ENCODE measurements at regions not wholly inside any gene's neighbourhood (a gene's known extent, or its start where the extent isn't known, plus 50 kb on each side); places are given as distances from the start of the nearest gene placed in this dataset.

GRCh38 chr1:79693441-79694114, 687.0 kb upstream of the ADGRL4 start:
- no peak for DNase-seq
- H3K4me1 ChIP-seq, result no peaks in the 10 kb centered on the region
- no peak for TF ChIP-seq POLR2A (IDR thresholded peaks at IDR 0.05)
- TF ChIP-seq, protein P1, sequence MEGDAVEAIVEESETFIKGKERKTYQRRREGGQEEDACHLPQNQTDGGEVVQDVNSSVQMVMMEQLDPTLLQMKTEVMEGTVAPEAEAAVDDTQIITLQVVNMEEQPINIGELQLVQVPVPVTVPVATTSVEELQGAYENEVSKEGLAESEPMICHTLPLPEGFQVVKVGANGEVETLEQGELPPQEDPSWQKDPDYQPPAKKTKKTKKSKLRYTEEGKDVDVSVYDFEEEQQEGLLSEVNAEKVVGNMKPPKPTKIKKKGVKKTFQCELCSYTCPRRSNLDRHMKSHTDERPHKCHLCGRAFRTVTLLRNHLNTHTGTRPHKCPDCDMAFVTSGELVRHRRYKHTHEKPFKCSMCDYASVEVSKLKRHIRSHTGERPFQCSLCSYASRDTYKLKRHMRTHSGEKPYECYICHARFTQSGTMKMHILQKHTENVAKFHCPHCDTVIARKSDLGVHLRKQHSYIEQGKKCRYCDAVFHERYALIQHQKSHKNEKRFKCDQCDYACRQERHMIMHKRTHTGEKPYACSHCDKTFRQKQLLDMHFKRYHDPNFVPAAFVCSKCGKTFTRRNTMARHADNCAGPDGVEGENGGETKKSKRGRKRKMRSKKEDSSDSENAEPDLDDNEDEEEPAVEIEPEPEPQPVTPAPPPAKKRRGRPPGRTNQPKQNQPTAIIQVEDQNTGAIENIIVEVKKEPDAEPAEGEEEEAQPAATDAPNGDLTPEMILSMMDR (IDR thresholded peaks at IDR 0.05), result no peak
- H3K27me3 ChIP-seq, result no peaks in the 10 kb centered on the region
- H3K27ac ChIP-seq, result no peak overlapping the region
- no peak overlapping the region for H3K4me3 ChIP-seq
- no peaks in the 10 kb centered on the region for H3K9me3 ChIP-seq
- no peaks in the 10 kb centered on the region for H3K36me3 ChIP-seq

- Histone ChIP-seq H3K27me3 (no peaks in the 10 kb centered on the region), H3K4me1 (no peaks in the 10 kb centered on the region)
- DNase-seq, result no peak
These were observed 686.0 kb upstream of the ADGRL4 start for GRCh38 chr1:79692519-79692918.

DNA sequence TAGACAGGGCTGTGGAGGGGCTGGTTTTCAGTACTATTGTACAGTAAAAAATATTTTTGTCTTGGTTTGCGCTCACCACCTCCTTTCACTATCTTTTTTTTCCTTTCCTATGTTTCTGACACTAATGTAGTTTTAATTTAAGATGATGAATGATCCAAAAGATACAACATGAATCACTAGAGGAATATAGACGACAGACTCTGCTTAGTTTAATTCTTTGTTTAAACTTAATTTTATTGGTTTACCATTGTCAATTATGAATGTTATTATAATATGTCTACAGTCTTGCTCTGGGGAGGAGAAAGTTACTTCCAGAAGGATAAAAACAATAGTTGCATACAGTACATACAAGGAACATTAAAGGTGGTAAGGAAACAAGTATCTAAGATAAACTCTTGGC, 682.4 kb upstream of the ADGRL4 start:
- H3K4me1 ChIP-seq, result no peaks in the 10 kb centered on the region
- DNase-seq, result no peak
- H3K9me3 ChIP-seq, result no peaks in the 10 kb centered on the region
- no peaks in the 10 kb centered on the region for H3K27me3 ChIP-seq
- no peak overlapping the region for H3K4me3 ChIP-seq
- H3K36me3 ChIP-seq, result no peaks in the 10 kb centered on the region
- TF ChIP-seq, protein P1 (IDR thresholded peaks at IDR 0.05), result no peak
- no peak for TF ChIP-seq POLR2A (IDR thresholded peaks at IDR 0.05)
- H3K27ac ChIP-seq, result no peak overlapping the region

More at GRCh38 chr1:79692519-79692918, 686.0 kb upstream of the ADGRL4 start:
- H3K36me3 ChIP-seq, result no peaks in the 10 kb centered on the region
- no peak overlapping the region for H3K4me3 ChIP-seq
- no peak for TF ChIP-seq POLR2A (IDR thresholded peaks at IDR 0.05)
- TF ChIP-seq, protein P1 (IDR thresholded peaks at IDR 0.05), result no peak
- H3K9me3 ChIP-seq, result no peaks in the 10 kb centered on the region
- H3K27ac ChIP-seq, result no peak overlapping the region

DNA sequence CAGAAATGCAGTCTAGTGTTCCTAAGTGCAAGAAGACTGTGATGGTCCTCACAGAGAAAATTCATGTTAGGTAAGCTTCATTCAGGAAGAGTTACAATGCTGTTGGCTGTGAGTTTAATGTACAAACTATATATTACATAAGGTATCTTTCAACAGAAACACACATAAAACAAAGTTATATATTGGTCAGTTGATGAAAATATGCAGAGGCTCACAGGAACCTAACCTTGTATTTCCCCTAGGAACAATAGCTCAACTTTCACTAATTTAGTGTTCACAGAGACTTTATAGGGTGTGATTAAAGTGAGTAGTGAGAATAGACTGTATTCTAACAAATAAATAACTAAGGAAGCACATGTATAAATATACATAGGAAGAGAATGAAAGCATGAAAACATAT, 676.9 kb upstream of the ADGRL4 start:
- no peaks in the 10 kb centered on the region for H3K9me3 ChIP-seq
- no peak overlapping the region for H3K27ac ChIP-seq
- no peak for DNase-seq
- H3K4me3 ChIP-seq, result no peak overlapping the region
- H3K4me1 ChIP-seq, result no peaks in the 10 kb centered on the region
- TF ChIP-seq, protein P1 (IDR thresholded peaks at IDR 0.05), result no peak
- H3K36me3 ChIP-seq, result no peaks in the 10 kb centered on the region
- H3K27me3 ChIP-seq, result no peaks in the 10 kb centered on the region

DNA sequence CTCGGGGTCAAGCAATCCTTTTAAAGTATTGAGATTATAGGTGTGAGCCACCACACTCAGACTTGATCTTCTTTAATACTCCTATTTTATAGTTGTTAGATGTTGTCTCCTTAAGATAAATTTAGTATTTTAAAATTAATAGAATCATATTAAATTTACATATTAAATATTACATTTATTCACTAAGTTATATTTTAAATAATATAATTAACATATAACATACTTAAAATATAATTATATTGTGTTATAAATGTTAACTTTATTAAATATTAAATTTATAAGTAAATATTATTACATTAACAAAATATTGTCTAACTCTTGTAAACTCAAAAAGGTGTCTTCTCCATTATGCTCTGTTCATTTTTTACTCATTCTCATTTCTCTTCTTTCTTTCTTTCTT, 675.9 kb upstream of the ADGRL4 start:
- H3K27me3 ChIP-seq, result no peaks in the 10 kb centered on the region
- no peaks in the 10 kb centered on the region for H3K36me3 ChIP-seq
- TF ChIP-seq, protein P1 (IDR thresholded peaks at IDR 0.05), result no peak
- TF ChIP-seq POLR2A (IDR thresholded peaks at IDR 0.05), result no peak
- no peak overlapping the region for H3K27ac ChIP-seq
- H3K4me1 ChIP-seq, result no peaks in the 10 kb centered on the region
- no peak overlapping the region for H3K4me3 ChIP-seq
- no peaks in the 10 kb centered on the region for H3K9me3 ChIP-seq
- no peak for DNase-seq

GRCh38 chr1:79681382-79681781, 674.9 kb upstream of the ADGRL4 start:
- no peaks in the 10 kb centered on the region for H3K36me3 ChIP-seq
- H3K4me3 ChIP-seq, result no peak overlapping the region
- H3K4me1 ChIP-seq, result no peaks in the 10 kb centered on the region
- no peak overlapping the region for H3K27ac ChIP-seq
- H3K9me3 ChIP-seq, result no peaks in the 10 kb centered on the region
- no peak for DNase-seq
- TF ChIP-seq, protein P1 (IDR thresholded peaks at IDR 0.05), result no peak
- TF ChIP-seq POLR2A (IDR thresholded peaks at IDR 0.05), result no peak
- no peaks in the 10 kb centered on the region for H3K27me3 ChIP-seq
